ENCODE measurements at regions not wholly inside any gene's neighbourhood (a gene's known extent, or its start where the extent isn't known, plus 50 kb on each side); places are given as distances from the start of the nearest gene placed in this dataset.

DNA sequence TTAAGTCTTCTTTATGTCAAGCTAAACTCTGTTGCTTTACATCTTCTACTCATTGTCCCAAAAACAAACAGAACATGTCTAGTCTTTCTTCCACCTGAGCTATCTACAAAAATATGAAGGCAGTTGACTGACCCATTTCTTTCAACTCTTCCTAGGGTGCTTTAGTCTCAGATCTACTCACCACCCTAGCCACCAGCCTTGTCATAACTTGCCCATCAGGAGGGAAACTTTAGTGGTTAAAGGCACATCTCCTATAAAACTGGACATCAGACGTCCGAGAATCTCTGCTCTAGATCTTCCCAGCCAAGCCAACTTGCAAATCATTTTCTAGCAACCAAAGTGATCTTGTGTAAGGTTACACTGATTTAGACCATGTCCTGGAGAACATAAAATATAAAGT is 205.0 kb downstream of the ACTL7B start:
- DNase-seq (ENCODE audit: low read depth in 2 of 2), result no peak

DNA sequence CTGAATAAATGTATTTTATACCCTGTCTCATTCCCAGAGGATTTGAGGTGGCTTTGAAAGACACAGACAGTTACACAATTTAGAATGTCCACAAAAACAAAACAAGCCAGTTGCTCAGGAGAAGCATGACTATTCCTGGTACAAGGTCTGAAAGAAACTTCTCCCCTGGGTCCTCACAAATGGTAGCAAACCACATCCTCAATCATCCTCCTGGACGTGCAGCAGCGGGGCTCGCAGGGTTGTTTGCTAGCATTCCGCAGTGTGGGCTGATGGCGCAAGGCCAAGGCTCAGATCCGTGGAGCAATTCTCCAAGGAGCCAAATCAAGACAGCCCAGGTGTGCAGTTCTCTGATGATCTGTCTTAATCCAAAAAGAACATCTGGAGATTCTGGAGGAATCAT is 210.3 kb downstream of the ACTL7B start:
- DNase-seq (ENCODE audit: low read depth in 2 of 2), result no peak

DNA sequence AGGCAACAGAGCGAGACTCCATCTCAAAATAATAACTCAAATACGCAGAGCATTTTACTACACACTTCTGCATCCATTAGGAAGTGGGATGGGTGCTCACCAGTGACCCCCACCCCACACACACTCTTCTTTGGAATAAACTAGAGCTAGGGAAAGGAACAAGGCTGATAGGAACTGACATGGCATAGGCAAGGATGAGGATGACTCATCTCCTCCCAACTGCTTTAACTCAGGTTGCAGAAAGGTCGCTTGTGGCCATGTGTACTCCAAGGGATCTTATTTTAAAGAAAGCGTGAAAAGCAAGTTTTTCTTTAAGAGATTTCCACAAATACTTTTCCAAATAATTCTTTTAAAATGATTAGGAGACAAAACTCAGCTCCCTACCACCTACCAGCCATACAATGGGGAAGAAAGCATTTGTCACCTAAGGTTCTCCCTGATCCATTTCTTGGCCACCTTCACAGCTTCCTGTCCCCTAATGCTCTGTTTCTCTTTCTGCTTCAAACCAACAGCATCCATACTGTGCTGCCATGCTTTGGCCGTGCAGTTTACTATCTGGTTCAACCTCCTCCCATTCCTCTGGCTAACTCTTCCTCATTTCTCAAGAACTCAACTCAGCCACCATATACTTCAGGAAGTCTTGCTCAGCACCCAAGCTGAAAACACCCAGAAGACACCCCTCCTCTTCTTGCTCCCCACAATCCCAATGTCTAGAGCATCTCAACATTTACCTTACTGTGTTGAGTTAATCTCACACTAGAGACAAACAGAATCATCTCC is 211.9 kb downstream of the ACTL7B start:
- DNase-seq (ENCODE audit: low read depth in 2 of 2), result no peak

- DNase-seq (ENCODE audit: low read depth in 2 of 2), result no peak
Observed at GRCh38 chr9:108642871-108643270, 212.9 kb downstream of the ACTL7B start.

DNA sequence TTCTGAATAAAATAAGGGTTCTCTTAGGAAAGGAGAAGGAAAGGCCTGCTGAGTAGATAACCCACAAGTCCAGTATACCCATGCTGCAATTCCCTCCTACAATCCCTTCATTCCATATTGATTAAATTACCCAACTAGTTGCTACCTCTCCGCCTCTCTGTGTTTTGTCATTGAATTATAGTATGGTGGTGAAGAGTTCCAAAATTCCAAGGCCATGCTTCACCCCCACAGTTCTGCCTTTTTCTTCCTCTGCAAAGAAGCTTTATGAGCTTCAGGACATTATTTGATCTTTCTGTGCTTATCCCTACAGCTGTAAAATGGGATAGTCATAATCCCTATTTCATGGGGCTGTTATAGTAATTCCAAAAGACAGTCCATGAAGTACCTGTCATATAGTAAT is 215.6 kb downstream of the ACTL7B start:
- no peak for DNase-seq (ENCODE audit: low read depth in 2 of 2)

GRCh38 chr9:108639696-108640095 is 216.1 kb downstream of the ACTL7B start:
- DNase-seq (ENCODE audit: low read depth in 2 of 2), result no peak

- DNase-seq (ENCODE audit: low read depth in 2 of 2), result no peak
Observed at GRCh38 chr9:108639091-108639490, 216.7 kb downstream of the ACTL7B start.

- no peak for DNase-seq (ENCODE audit: low read depth in 2 of 2)
Observed at GRCh38 chr9:108637340-108637739, 218.4 kb downstream of the ACTL7B start.

DNA sequence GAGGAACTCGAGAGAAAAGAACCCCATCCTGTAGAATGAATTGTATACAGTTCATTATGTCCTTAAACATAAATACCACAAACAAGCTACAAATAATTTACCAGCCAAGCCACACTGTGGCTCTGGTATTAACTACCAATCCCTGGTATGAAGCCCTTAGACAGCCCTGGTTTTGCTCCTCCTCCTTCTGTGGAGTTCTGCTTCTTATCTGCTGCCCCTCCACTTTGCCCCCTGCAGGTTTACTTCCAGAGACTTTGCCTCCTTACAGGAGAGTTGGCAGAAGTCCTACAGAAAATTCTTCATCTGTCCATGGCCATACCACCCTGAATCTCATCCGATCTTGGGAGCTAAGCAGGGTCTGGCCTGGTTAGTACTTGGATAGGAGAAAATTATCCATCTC is 219.8 kb downstream of the ACTL7B start:
- DNase-seq (ENCODE audit: low read depth in 2 of 2), result no peak

DNA sequence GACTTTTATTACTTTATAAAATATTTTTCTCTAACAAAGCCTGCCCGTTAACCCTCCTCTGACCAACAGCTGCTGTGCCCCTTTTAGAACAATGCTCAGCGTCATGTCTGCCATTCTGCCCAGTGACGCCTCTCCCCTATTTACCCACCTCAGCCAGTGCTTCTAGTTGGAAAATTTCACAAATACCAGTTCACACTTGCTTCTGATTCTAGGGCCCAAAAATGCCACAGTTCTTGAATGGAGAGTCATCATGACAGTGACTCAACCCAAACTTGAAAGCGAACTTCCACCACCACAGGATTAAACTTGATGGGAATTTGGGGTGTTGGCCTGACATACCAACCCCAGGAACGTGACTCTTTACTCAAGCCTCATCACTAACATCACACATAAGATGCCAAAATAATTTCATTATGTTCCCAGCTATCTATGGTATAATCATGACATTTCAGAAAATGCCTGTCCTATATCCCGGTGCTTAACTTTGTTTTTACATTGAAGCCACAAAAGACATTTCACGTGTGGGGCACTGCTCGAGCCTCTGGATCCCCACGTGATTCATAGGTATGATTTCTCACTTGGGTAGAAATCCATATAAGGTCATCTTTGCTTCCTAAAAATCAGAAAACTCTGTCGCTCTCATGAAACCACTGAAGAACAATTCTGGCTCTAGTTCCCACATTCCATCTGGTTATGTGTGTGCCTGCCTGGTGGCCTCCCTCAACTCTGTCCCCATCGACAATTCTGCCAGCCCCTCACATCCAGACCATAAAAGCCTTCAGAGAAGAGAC is 220.9 kb downstream of the ACTL7B start:
- DNase-seq (ENCODE audit: low read depth in 2 of 2), result no peak

DNA sequence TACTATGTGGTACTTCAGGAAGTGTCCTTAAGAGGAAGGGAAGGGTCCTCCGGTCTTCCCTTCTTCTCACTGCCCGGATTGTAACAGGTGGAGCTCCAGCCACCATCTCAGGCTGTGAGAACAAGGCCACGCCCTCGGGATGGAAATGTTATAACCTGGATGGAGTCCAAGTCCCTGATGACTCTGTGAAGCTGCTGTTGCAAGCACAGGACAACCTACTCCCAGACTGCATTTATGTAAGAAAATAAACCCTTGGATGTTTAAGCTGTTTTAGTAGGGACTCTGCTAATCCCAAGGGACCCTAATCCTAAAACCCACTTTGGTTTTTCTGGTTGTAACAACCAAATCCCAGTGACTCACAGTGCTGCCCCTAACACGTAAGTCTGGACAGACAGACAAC is 221.6 kb downstream of the ACTL7B start:
- DNase-seq (ENCODE audit: low read depth in 2 of 2), result no peak

GRCh38 chr9:108631496-108632285 is 224.1 kb downstream of the ACTL7B start:
- DNase-seq (ENCODE audit: low read depth in 2 of 2), result no peak

GRCh38 chr9:108628316-108628715 is 227.5 kb downstream of the ACTL7B start:
- DNase-seq (ENCODE audit: low read depth in 2 of 2), result no peak

DNA sequence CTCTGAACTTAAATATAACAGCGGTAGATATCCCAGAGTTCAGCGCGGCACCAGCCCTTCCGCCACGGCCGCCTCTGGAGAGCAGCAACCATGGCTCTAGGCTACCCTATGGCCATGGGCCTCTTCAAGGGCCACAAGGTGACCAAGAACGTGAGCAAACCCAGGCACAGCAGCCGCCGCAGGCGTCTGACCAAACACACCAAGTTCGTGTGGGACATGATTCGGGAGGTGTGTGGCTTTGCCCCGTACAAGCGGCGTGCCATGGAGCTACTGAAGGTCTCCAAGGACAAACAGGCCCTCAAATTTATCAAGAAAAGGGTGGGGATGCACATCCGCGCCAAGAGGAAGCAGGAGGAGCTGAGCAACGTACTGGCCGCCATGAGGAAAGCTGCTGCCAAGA is 229.0 kb downstream of the ACTL7B start:
- no peak for DNase-seq (ENCODE audit: low read depth in 2 of 2)

DNA sequence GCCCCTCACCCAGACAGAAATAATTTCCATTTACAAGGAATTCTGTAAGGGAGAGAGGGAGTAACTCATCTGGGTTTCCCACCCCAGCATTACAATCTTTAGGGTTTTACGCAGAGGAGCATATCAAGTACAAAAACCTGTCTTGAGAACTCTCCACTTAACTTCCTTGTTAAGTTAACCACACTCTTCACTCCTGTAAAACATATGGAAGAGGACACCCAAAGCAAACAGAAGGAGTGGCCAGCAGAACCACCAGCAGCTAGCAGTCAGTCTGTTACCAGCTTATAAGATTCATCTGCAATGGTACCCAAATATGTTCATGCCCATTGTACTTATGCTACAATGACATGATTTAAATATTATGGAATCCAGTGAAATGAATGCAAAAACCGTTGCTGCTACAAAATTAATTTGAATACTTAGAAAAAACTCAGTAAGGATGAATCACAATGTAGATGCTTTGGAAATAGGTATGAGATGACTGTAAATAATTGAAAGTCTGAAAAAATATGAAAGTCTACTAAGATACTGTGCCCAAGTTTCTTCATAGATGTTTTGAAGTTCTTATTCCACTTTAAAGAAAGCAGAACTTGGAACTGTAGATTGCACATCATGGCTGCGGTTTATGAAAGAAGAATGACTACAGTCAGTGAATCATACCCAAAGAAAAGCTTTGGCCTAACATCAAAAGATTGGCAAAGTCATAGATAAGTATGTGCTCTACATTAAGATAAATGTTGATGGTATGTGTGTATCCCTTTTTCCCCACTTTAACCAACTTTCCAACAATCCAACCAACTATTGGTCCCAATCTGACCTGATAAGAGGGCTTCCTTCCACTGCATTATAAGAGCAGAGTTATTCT is 233.6 kb downstream of the ACTL7B start:
- no peak for DNase-seq (ENCODE audit: low read depth in 2 of 2)

GRCh38 chr9:108620767-108621166 is 235.0 kb downstream of the ACTL7B start:
- DNase-seq (ENCODE audit: low read depth in 2 of 2), result no peak

DNA sequence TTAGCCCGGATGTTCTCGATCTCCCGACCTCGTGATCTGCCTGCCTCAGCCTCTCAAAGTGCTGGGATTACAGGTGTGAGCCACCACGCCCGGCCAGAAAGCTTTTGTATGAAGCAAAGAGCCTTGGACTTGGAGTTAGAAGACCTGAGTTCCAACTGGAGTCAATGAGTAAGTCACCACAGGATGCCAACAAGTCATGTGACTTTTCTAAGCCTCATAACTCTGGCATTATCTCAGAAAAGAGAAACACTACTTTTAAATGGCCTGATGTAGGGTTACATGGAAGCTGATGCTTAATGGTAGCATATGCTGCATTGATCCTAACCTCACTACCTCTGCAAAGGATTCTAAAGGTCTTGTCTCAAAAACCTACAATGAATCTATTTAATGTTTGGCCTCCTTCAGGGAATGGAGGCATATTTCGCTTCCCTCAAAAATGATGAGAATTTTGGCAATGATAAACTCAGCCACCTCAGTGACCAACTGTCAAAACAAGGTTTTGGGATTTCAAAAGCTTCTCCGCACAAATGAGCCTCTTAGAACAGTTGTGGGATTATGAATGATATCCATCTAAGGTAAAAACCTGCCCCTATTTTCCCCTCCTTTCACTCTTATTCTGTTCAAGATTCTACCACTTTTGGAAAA is 236.8 kb downstream of the ACTL7B start:
- no peak for DNase-seq (ENCODE audit: low read depth in 2 of 2)

GRCh38 chr9:108617676-108618075 is 238.1 kb downstream of the ACTL7B start:
- DNase-seq (ENCODE audit: low read depth in 2 of 2), result no peak

DNA sequence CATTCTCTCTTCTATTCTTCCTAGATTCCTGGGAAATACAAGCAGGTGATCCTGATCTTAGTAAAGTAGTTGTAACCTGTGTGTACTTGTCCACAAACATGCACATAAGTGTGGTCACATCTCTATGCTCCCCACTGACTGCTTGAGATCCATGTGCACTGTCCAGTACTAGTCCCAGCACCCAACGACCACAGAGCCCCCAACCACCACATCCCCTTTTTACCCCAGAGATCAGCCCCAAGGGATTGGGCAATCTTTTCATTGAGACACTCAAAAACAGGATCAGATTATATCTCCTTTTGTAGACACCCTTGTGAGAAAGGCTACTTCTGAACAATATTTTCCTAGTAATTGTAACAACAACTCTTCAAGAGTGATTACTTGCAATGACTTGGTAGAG is 240.6 kb downstream of the ACTL7B start:
- DNase-seq (ENCODE audit: low read depth in 2 of 2), result no peak

DNA sequence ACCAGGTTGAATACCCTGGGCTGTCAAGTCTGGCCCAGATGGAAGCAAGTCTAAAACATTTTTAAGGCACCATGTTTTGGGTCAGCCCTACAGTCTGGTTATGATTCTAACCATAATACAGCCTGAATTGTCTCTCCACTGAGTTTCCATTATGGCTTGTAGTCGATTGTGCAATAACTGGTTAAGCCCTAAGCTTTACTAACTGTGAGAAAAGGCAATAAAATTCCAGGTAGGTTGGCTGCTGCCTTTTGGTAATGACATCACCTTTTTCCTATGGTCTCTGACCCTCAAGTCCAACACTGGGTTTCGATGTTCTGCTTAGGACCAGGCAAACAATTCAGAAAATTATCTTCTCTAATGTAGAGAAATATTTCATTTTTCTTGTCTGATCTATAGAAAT is 243.3 kb downstream of the ACTL7B start:
- DNase-seq (ENCODE audit: low read depth in 2 of 2), result no peak

DNA sequence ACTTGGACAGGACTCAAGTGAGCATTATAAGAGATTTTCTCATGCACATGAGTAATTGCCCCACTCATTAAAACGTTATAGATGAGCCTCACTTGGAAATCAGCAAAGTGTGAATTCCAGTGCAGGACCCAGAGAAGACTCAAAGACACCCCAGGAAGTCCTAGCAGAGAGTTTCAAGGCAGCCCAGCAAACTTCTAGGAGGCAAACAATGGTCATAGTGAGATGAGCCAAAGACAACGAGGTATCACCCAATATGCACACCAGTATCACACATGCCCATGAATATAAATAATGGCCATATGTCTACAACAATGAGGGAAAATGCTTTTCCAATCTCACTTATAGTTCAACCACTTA is 245.9 kb downstream of the ACTL7B start:
- DNase-seq (ENCODE audit: low read depth in 2 of 2), result no peak
